Progenitor cell of endocrine pancreas (in vitro differentiated cells): ENCODE measurements at regions not wholly inside any gene's neighbourhood (a gene's known extent, or its start where the extent isn't known, plus 50 kb on each side); places are given as distances from the start of the nearest gene placed in this dataset.

Source experiments
- DNase-seq: peaks from one replicate; pipeline ENCODE4 v3.0.0; 2021; ENCODE audit warnings: low spot score; ENCODE audit not compliant: unreplicated experiment
- H3K27ac Mint-ChIP-seq: 2 replicates; pipeline ENCODE4 v1.8.0; 2021; ENCODE audit warnings: mild to moderate bottlenecking, moderate library complexity, mixed read lengths
- H3K27me3 Mint-ChIP-seq: 2 replicates; pipeline ENCODE4 v1.8.0; 2021; ENCODE audit warnings: mixed read lengths
- H3K36me3 Mint-ChIP-seq: 2 replicates; pipeline ENCODE4 v1.8.0; 2022; ENCODE audit warnings: mixed read lengths; ENCODE audit not compliant: insufficient read depth
- H3K4me1 Mint-ChIP-seq: 2 replicates; pipeline ENCODE4 v1.8.0; 2021; ENCODE audit warnings: low read depth, mixed read lengths
- H3K4me3 Mint-ChIP-seq: 2 replicates; pipeline ENCODE4 v1.8.0; 2021; ENCODE audit warnings: low read depth, mild to moderate bottlenecking, moderate library complexity, mixed read lengths
- H3K9me3 Mint-ChIP-seq: 2 replicates; pipeline ENCODE4 v1.8.0; 2021; ENCODE audit warnings: low read depth, mixed read lengths
- CTCF ChIP-seq: fragments of 200-600 bp; sonication (generic); IDR thresholded peaks from one replicate; pipeline ENCODE4 v1.5.0; 2021; ENCODE audit warnings: antibody characterized with exemption, mild to moderate bottlenecking; ENCODE audit not compliant: unreplicated experiment

GRCh38 chr17:45628019-45628418 lies 137.5 kb upstream of the PLEKHM1 start:
- no peak for TF ChIP-seq CTCF
- no peak overlapping the region for H3K27ac Mint-ChIP-seq
- DNase-seq = no peak
- no peaks in the 10 kb centered on the region for H3K27me3 Mint-ChIP-seq
- H3K9me3 Mint-ChIP-seq = no peaks in the 10 kb centered on the region
- H3K36me3 Mint-ChIP-seq = peaks cover 24% of the 10 kb centered on the region
- no peak overlapping the region for H3K4me3 Mint-ChIP-seq
- H3K4me1 Mint-ChIP-seq = no peaks in the 10 kb centered on the region

GRCh38 chr17:45631941-45632340 lies 141.4 kb upstream of the PLEKHM1 start:
- Mint-ChIP-seq H3K4me3 (no peak overlapping the region), H3K4me1 (no peaks in the 10 kb centered on the region), H3K27ac (no peak overlapping the region), H3K27me3 (no peaks in the 10 kb centered on the region), H3K9me3 (no peaks in the 10 kb centered on the region), H3K36me3 (peaks cover 37% of the 10 kb centered on the region)
- no peak for DNase-seq
- no peak for TF ChIP-seq CTCF

GRCh38 chr17:45639297-45639849 lies 144.7 kb upstream of the CRHR1 start:
- no peaks in the 10 kb centered on the region for H3K4me1 Mint-ChIP-seq
- H3K9me3 Mint-ChIP-seq = no peaks in the 10 kb centered on the region
- no peak for DNase-seq
- no peak overlapping the region for H3K4me3 Mint-ChIP-seq
- TF ChIP-seq CTCF = no peak
- no peaks in the 10 kb centered on the region for H3K27me3 Mint-ChIP-seq
- peaks cover 16% of the 10 kb centered on the region for H3K36me3 Mint-ChIP-seq
- peak overlapping the region; percentile 37 for H3K27ac Mint-ChIP-seq

GRCh38 chr17:45640141-45640850 lies 143.8 kb upstream of the CRHR1 start:
- Mint-ChIP-seq H3K27me3 (no peaks in the 10 kb centered on the region), H3K4me3 (no peak overlapping the region), H3K27ac (no peak overlapping the region), H3K4me1 (no peaks in the 10 kb centered on the region), H3K36me3 (peaks cover 16% of the 10 kb centered on the region), H3K9me3 (no peaks in the 10 kb centered on the region)
- DNase-seq = peak; percentile 78
- TF ChIP-seq CTCF = peak; percentile 93

- TF ChIP-seq CTCF = no peak
- H3K4me3 Mint-ChIP-seq = no peak overlapping the region
- DNase-seq = no peak
- no peaks in the 10 kb centered on the region for H3K27me3 Mint-ChIP-seq
- peaks cover 8% of the 10 kb centered on the region for H3K36me3 Mint-ChIP-seq
- no peaks in the 10 kb centered on the region for H3K9me3 Mint-ChIP-seq
- no peak overlapping the region for H3K27ac Mint-ChIP-seq
- peaks cover 2% of the 10 kb centered on the region for H3K4me1 Mint-ChIP-seq
These were observed 142.6 kb upstream of the CRHR1 start for GRCh38 chr17:45641541-45641940.
